ENCODE measurements at regions not wholly inside any gene's neighbourhood (a gene's known extent, or its start where the extent isn't known, plus 50 kb on each side); places are given as distances from the start of the nearest gene placed in this dataset.

DNA sequence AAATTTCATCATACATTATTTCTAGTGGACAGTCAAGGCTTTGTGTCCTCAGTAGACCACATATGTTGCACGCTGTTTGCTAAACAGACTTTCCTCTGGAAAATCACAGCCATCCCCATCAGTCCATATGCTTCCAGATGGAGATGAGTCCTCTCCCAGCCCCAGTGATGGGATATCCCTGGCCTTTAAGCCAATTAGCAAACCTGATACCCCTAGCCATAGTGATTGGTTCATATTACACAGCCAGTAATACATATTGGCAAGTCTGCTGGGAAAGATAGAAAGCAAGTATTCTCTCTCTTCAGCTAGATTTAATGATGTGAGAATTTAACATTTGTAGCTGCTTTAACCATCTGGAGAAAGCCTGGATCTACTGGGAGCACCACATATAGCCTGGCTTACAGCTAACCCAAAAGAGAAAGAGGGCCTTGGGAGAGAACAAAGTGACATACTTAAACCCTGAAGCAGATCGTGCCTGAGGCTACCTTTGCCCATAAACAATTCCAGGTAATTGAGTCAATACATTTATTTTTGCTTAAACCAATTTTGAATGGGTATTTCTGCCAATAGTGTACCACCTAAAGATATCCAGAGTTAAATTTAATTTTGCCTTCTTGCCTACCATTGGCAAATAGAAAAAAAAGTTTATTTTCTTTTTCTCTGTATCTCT, 103.5 kb upstream of the HIVEP1 start:
- TF ChIP-seq, protein P1, sequence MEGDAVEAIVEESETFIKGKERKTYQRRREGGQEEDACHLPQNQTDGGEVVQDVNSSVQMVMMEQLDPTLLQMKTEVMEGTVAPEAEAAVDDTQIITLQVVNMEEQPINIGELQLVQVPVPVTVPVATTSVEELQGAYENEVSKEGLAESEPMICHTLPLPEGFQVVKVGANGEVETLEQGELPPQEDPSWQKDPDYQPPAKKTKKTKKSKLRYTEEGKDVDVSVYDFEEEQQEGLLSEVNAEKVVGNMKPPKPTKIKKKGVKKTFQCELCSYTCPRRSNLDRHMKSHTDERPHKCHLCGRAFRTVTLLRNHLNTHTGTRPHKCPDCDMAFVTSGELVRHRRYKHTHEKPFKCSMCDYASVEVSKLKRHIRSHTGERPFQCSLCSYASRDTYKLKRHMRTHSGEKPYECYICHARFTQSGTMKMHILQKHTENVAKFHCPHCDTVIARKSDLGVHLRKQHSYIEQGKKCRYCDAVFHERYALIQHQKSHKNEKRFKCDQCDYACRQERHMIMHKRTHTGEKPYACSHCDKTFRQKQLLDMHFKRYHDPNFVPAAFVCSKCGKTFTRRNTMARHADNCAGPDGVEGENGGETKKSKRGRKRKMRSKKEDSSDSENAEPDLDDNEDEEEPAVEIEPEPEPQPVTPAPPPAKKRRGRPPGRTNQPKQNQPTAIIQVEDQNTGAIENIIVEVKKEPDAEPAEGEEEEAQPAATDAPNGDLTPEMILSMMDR (conservative IDR thresholded peaks at IDR 0.05; ENCODE audit: low read depth, low read length) = no peak
- no peak for TF ChIP-seq EZH2 (IDR thresholded peaks at IDR 0.05; ENCODE audit: borderline replicate concordance, low read depth, low read length, poor library complexity, severe bottlenecking)
